EH (cell line): ENCODE measurements at regions not wholly inside any gene's neighbourhood (a gene's known extent, or its start where the extent isn't known, plus 50 kb on each side); places are given as distances from the start of the nearest gene placed in this dataset.

Experiments used
- DNase-seq: peaks from one replicate; pipeline ENCODE4 v3.0.0-alpha.2; 2015; ENCODE audit warnings: low read depth

- DNase-seq = peak; percentile 61
Observed at GRCh38 chr1:185645686-185646085, 88.5 kb upstream of the HMCN1 start.

DNA sequence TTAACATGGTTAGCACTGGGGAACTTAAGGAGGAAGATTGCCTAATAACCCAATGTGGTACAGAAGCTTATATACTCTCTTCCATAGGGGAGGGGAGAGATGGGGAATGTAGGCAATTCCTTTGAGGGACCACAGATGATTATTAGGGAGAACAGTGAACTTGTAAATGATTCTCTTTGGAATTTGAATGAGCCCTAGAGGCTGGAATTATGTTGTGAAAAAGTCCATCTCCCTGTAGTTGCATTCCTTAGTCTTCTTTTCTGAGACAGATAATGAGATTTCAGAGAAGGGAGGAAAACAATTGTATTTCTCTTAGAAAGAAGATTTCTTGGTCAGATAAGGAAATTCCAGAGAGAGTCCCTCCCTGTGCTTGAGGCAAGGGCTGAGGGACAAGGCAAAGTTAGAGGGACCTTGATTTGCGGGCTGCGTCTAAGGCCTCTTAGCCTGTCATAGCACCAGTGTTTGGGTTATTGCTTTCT lies 89.0 kb upstream of the HMCN1 start:
- DNase-seq = peak; percentile 95

DNA sequence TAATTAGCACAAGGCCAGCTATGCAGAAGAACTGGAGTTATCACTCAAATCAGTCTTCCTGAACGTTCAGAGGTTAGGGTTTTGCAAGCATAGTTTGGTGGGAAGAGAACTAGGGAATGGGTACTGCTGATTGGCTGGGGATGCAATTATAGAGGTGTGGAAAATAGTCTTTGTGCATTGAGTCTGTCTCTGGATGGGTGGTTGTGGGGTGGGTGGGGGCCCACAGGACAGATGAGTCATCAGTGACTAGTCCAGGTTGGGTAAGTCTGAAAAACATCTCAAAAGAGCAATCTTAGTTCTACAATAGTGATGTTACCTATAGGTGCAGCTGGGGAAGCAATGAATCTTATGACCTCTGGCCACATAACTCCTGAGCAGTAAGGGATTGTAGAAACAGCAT lies 89.7 kb upstream of the HMCN1 start:
- DNase-seq = peak; percentile 32

DNA sequence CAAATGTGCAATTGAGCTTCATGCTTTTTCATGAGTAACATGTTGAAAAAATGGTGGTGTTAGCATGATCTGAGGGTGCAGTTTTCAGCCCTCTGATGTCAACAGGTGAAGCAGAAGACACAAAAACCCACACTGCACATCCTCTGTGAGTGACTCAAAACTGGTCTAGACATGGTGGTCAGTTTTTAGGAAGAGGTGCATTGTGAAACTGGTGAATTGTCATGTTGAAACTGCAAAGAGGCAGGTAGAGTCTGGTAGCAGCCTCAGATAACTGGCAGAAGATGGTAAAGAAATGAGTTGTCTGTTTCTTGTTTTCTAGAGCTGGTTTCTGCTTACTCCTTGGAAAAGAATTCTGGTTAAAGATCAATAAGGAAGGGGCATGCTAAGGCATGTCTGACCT lies 97.3 kb upstream of the HMCN1 start:
- no peak for DNase-seq

- DNase-seq = no peak
Observed at GRCh38 chr1:185634704-185635103, 99.5 kb upstream of the HMCN1 start.

GRCh38 chr1:185632659-185633423 lies 101.3 kb upstream of the HMCN1 start:
- DNase-seq = peak; percentile 68

DNA sequence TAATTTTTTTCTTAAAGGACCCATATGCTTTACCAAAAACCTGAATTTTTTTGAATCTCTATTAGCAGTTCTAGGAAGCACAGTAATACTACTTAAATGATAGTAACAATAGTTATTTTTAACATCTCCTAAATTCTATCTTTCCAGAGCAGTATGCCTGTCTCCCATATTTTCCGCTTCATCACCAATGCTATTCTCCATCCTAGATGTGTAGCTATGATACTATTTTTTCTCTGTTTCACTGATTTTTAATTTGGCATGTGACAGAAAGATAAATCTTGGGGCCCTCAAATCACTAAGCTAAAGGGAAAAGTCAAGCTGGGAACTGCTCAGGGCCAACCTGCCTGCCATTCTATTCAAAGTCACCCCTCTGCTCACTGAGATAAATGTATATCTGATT lies 102.3 kb upstream of the HMCN1 start:
- no peak for DNase-seq

GRCh38 chr1:185627761-185628501 lies 106.3 kb upstream of the HMCN1 start:
- no peak for DNase-seq

- DNase-seq = no peak
Observed at GRCh38 chr1:185627171-185627570, 107.0 kb upstream of the HMCN1 start.

- no peak for DNase-seq
Observed at GRCh38 chr1:185626344-185626743, 107.8 kb upstream of the HMCN1 start.

- DNase-seq = no peak
Observed at GRCh38 chr1:185610954-185611353, 123.2 kb upstream of the HMCN1 start.

DNA sequence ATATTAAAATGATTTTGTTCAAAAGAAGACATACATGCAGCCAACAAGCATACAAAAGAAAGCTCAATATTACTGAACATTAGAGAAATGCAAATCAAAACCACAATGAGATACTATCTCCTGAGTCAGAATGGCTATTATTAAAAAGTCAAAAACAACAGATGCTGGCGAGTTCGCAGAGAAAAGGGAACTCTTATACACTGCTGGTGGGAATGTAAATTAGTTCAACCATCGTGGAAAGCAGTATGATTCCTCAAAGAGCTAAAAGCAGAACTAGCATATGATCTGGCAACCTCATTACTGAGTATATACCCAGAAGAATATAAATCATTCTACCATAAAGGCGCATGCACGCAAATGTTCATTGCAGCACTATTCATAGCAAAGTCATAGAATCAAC lies 126.0 kb upstream of the HMCN1 start:
- peak; percentile 80 for DNase-seq

- no peak for DNase-seq
Observed at GRCh38 chr1:185603158-185603557, 131.0 kb upstream of the HMCN1 start.

DNA sequence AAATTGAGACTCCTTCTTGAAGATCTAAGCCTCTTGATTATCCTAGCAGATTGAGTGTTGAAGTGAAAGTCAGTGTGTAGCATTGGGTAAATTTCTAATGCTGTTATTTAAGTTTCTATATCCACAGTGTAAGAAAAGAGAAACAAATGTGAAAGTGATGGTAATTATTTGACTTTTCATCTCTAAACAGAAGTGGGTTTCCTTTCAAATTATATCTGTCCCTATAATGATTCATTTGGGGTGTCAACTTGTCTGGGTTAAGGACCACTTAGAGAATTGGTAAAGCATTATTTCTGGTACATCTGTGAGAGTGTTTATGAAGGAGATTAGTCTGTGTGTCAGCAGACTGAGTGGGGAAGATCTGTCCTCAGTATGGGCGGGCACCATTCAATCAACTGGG lies 133.0 kb upstream of the HMCN1 start:
- DNase-seq = no peak

DNA sequence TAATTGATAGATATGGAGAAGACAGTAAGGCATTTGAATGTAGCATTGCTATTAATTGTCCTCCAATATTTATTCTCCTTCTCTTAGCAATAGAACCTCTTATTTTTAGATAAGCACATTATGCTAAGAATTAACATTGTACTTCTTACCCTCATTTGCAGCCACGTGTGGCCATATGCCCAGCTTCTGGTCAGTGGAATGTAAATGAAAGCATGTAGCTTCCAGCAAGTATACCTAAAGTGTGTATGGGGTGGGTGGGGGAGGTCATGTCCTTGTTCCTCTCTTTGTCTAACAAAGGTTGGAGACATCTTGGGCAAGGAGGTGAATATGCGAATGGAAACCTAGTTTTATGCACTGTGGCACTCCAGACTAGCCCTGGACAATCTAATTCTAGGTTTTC lies 133.6 kb upstream of the HMCN1 start:
- no peak for DNase-seq

DNA sequence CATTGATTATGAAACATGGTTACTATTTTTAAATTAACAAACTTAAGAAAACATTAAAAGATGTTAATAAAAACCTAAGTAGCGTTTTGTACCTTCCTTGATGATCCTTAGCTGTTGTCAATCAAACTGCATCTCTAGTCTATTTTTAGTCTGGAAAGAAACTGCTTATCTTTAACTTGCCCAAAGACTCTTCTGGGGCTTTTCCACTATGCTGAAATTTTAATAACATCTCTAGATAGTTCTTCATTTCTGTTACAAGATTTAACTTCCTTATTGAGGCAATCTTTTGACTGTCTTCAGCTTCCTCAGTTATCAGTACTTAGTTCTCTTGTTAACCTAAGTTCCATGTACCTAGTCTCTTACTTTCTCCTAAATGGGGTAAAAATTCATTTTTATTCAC lies 135.9 kb upstream of the HMCN1 start:
- DNase-seq = no peak

- peak; percentile 41 for DNase-seq
Observed at GRCh38 chr1:185595835-185596667, 138.1 kb upstream of the HMCN1 start.

GRCh38 chr1:185594786-185595410 lies 139.3 kb upstream of the HMCN1 start:
- peak; percentile 66 for DNase-seq

- no peak for DNase-seq
Observed at GRCh38 chr1:185593271-185593670, 140.9 kb upstream of the HMCN1 start.

DNA sequence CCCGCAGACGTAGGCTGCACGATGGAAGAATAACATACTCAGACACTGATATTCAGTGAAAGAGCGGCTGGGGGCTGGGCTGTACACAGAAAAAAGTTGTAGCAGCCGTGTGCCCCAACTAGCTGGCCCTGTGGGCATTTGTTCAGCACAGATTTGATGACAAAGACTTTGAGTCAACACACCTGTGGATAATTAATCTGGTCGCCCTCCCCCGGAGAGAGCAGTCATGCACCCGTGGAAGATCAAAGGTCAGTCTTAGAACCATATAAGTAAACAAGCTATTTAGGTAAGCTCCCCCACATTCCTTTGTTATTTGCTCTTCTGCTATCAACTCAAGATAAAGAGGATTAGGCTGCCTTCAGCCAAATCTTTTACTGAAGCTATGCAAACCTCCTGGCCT lies 148.4 kb upstream of the HMCN1 start:
- DNase-seq = no peak

- peak; percentile 92 for DNase-seq
Observed at GRCh38 chr1:185581961-185582725, 152.0 kb upstream of the HMCN1 start.
